GM21717 (cell line): ENCODE measurements at regions not wholly inside any gene's neighbourhood (a gene's known extent, or its start where the extent isn't known, plus 50 kb on each side); places are given as distances from the start of the nearest gene placed in this dataset.

Experiments used
- ATAC-seq: cut with Tn5 transposase; IDR thresholded peaks from one replicate; pipeline ENCODE4 v1.9.1; 2021; ENCODE audit warnings: mild to moderate bottlenecking, moderate library complexity; ENCODE audit not compliant: unreplicated experiment

- no peak for ATAC-seq
These were observed 76.1 kb upstream of the CDH5 start for GRCh38 chr16:66290431-66290830.

GRCh38 chr16:66289986-66290385, 76.5 kb upstream of the CDH5 start:
- ATAC-seq, result no peak

- ATAC-seq, result no peak
These were observed 77.3 kb upstream of the CDH5 start for GRCh38 chr16:66289051-66289680.

GRCh38 chr16:66287926-66288325, 78.6 kb upstream of the CDH5 start:
- ATAC-seq, result no peak

GRCh38 chr16:66287416-66287815, 79.1 kb upstream of the CDH5 start:
- no peak for ATAC-seq

- no peak for ATAC-seq
These were observed 80.0 kb upstream of the CDH5 start for GRCh38 chr16:66286527-66286926.

GRCh38 chr16:66278604-66279262, 87.8 kb upstream of the CDH5 start:
- no peak for ATAC-seq

GRCh38 chr16:66278111-66278531, 88.4 kb upstream of the CDH5 start:
- ATAC-seq, result no peak

GRCh38 chr16:66277311-66278070, 89.0 kb upstream of the CDH5 start:
- no peak for ATAC-seq

GRCh38 chr16:66275775-66276428, 90.6 kb upstream of the CDH5 start:
- no peak for ATAC-seq

GRCh38 chr16:66274335-66275110, 92.0 kb upstream of the CDH5 start:
- no peak for ATAC-seq

- ATAC-seq, result no peak
These were observed 92.7 kb upstream of the CDH5 start for GRCh38 chr16:66273644-66274334.

GRCh38 chr16:66273053-66273452, 93.4 kb upstream of the CDH5 start:
- no peak for ATAC-seq

GRCh38 chr16:66272461-66272860, 94.0 kb upstream of the CDH5 start:
- ATAC-seq, result no peak

GRCh38 chr16:66271074-66272060, 95.1 kb upstream of the CDH5 start:
- no peak for ATAC-seq

- peak; percentile 63 for ATAC-seq
These were observed 96.1 kb upstream of the CDH5 start for GRCh38 chr16:66270333-66270927.

GRCh38 chr16:66269617-66270332, 96.7 kb upstream of the CDH5 start:
- no peak for ATAC-seq
